ENCODE measurements at regions not wholly inside any gene's neighbourhood (a gene's known extent, or its start where the extent isn't known, plus 50 kb on each side); places are given as distances from the start of the nearest gene placed in this dataset.

GRCh38 chr15:93274257-93274656, 185.2 kb upstream of the RGMA start:
- Histone ChIP-seq H4K5ac (ENCODE audit: low read depth, low read length) (no peak overlapping the region), H3K9ac (ENCODE audit: low read depth, low read length) (no peak overlapping the region), H2BK120ac (ENCODE audit: low read depth, low read length) (no peak overlapping the region), H2AK9ac (replicated peaks; ENCODE audit: low read depth, low read length, poor library complexity) (no peak overlapping the region), H3K56ac (ENCODE audit: extremely low read depth, insufficient read depth, low read length) (no peak overlapping the region), H3K9me1 (ENCODE audit: insufficient read depth, low read length) (no peaks in the 10 kb centered on the region), H3K4me2 (ENCODE audit: low read depth, low read length) (no peak overlapping the region), H4K20me1 (ENCODE audit: insufficient read depth, low read length) (no peaks in the 10 kb centered on the region), H3K4ac (ENCODE audit: low read depth, low read length) (no peak overlapping the region), H3K4me1 (ENCODE audit: control insufficient read depth, insufficient read depth, low read length) (no peaks in the 10 kb centered on the region), H3K9me3 (ENCODE audit: control insufficient read depth, insufficient read depth, low read length) (peaks cover 44% of the 10 kb centered on the region), H2BK5ac (ENCODE audit: low read depth, low read length, poor library complexity, severe bottlenecking) (no peak overlapping the region), H3K23ac (ENCODE audit: low read depth, low read length) (no peak overlapping the region), H2AK5ac (ENCODE audit: low read depth, low read length) (no peak overlapping the region), H3K14ac (replicated peaks; ENCODE audit: low read depth, low read length) (no peak overlapping the region), H3K27me3 (ENCODE audit: control insufficient read depth, insufficient read depth, low read length) (no peaks in the 10 kb centered on the region), H3K36me3 (ENCODE audit: control insufficient read depth, insufficient read depth, low read length) (no peaks in the 10 kb centered on the region), H3K79me1 (ENCODE audit: low read depth in 1 of 2, low read length in 2 of 2) (no peaks in the 10 kb centered on the region), H4K8ac (ENCODE audit: low read depth in 2 of 2, low read length in 2 of 2) (no peak overlapping the region), H3K27ac (ENCODE audit: insufficient read depth, low read length) (no peak overlapping the region), H4K91ac (ENCODE audit: insufficient read depth, low read depth, low read length) (no peak overlapping the region), H3K4me3 (ENCODE audit: insufficient read depth, low read depth, low read length) (no peak overlapping the region), H3K18ac (ENCODE audit: low read depth, low read length) (no peak overlapping the region), H2AFZ (replicated peaks; ENCODE audit: low read length, poor library complexity) (no peak overlapping the region), H2BK15ac (ENCODE audit: low read depth, low read length) (no peak overlapping the region), H2BK20ac (ENCODE audit: low read depth, low read length) (no peak overlapping the region)
- DNase-seq (no peak), ATAC-seq (ENCODE audit: low read depth) (no peak)
- TF ChIP-seq CHD1 (IDR thresholded peaks at IDR 0.05; ENCODE audit: low read depth, low read length): no peak
- TF ChIP-seq RFX5 (IDR thresholded peaks at IDR 0.05; ENCODE audit: low read depth, low read length): no peak
- TF ChIP-seq CEBPB (IDR thresholded peaks at IDR 0.05; ENCODE audit: low read depth, low read length): no peak
- TF ChIP-seq SMC3 (IDR thresholded peaks at IDR 0.05; ENCODE audit: low read depth, low read length): no peak
- TF ChIP-seq BHLHE40 (IDR thresholded peaks at IDR 0.05; ENCODE audit: low read depth, low read length): no peak
- no peak for TF ChIP-seq MAFK (IDR thresholded peaks at IDR 0.05; ENCODE audit: low read depth, low read length)
- no peak for TF ChIP-seq MXI1 (IDR thresholded peaks at IDR 0.05; ENCODE audit: borderline replicate concordance, low read depth, low read length)
- TF ChIP-seq, protein P1, sequence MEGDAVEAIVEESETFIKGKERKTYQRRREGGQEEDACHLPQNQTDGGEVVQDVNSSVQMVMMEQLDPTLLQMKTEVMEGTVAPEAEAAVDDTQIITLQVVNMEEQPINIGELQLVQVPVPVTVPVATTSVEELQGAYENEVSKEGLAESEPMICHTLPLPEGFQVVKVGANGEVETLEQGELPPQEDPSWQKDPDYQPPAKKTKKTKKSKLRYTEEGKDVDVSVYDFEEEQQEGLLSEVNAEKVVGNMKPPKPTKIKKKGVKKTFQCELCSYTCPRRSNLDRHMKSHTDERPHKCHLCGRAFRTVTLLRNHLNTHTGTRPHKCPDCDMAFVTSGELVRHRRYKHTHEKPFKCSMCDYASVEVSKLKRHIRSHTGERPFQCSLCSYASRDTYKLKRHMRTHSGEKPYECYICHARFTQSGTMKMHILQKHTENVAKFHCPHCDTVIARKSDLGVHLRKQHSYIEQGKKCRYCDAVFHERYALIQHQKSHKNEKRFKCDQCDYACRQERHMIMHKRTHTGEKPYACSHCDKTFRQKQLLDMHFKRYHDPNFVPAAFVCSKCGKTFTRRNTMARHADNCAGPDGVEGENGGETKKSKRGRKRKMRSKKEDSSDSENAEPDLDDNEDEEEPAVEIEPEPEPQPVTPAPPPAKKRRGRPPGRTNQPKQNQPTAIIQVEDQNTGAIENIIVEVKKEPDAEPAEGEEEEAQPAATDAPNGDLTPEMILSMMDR (conservative IDR thresholded peaks at IDR 0.05; ENCODE audit: low read depth, low read length): no peak
- TF ChIP-seq RAD21 (IDR thresholded peaks at IDR 0.05; ENCODE audit: low read length): no peak
- no peak for TF ChIP-seq RCOR1 (IDR thresholded peaks at IDR 0.05; ENCODE audit: insufficient replicate concordance, low read length)
- TF ChIP-seq, protein P2, sequence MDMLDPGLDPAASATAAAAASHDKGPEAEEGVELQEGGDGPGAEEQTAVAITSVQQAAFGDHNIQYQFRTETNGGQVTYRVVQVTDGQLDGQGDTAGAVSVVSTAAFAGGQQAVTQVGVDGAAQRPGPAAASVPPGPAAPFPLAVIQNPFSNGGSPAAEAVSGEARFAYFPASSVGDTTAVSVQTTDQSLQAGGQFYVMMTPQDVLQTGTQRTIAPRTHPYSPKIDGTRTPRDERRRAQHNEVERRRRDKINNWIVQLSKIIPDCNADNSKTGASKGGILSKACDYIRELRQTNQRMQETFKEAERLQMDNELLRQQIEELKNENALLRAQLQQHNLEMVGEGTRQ (IDR thresholded peaks at IDR 0.05; ENCODE audit: low read depth, low read length): no peak
- no peak for TF ChIP-seq MAZ (IDR thresholded peaks at IDR 0.05; ENCODE audit: borderline replicate concordance, low read depth, low read length)
- TF ChIP-seq NFE2L2 (IDR thresholded peaks at IDR 0.05; ENCODE audit: low read depth, low read length): no peak
- TF ChIP-seq FOS (IDR thresholded peaks at IDR 0.05; ENCODE audit: low read depth, low read length): no peak
- TF ChIP-seq, protein P3, sequence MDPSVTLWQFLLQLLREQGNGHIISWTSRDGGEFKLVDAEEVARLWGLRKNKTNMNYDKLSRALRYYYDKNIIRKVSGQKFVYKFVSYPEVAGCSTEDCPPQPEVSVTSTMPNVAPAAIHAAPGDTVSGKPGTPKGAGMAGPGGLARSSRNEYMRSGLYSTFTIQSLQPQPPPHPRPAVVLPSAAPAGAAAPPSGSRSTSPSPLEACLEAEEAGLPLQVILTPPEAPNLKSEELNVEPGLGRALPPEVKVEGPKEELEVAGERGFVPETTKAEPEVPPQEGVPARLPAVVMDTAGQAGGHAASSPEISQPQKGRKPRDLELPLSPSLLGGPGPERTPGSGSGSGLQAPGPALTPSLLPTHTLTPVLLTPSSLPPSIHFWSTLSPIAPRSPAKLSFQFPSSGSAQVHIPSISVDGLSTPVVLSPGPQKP (IDR thresholded peaks at IDR 0.05; ENCODE audit: borderline replicate concordance, low read depth, low read length): no peak
- no peak for TF ChIP-seq POLR2A (IDR thresholded peaks at IDR 0.05; ENCODE audit: low read depth, low read length)
- no TSS peak for BruUV-seq (replicated peaks)
- CTCF ChIA-PET: no interaction called here
- WGBS, 2 experiments (ENCODE audit: extremely low coverage in 2 of 2, insufficient read length in 1 of 2): 20% methylated on average over 1 of the region's 6 CpGs; no CpG with 5 or more reads in 1 of the 2 experiments
- POLR2A ChIA-PET (ENCODE audit: unreplicated experiment): no interaction called here
- dilution Hi-C loops (cut with HindIII; ENCODE audit: low sequenced_read_pairs, unreplicated experiment) (no loop called here), intact Hi-C loops (cut with micrococcal nuclease) (no loop called here), in situ Hi-C loops (cut with MboI; ENCODE audit: low sequenced_read_pairs) (no loop called here)
